ENCODE measurements at regions not wholly inside any gene's neighbourhood (a gene's known extent, or its start where the extent isn't known, plus 50 kb on each side); places are given as distances from the start of the nearest gene placed in this dataset.
"Not testable (repeated sequence)": the region's sequence is repeated elsewhere in the genome, so short reads cannot be mapped to it uniquely, and the experiment has no call there.

GRCh38 chr2:203631068-203631757 lies 75.2 kb upstream of the CD28 start:
- no peak for DNase-seq

DNA sequence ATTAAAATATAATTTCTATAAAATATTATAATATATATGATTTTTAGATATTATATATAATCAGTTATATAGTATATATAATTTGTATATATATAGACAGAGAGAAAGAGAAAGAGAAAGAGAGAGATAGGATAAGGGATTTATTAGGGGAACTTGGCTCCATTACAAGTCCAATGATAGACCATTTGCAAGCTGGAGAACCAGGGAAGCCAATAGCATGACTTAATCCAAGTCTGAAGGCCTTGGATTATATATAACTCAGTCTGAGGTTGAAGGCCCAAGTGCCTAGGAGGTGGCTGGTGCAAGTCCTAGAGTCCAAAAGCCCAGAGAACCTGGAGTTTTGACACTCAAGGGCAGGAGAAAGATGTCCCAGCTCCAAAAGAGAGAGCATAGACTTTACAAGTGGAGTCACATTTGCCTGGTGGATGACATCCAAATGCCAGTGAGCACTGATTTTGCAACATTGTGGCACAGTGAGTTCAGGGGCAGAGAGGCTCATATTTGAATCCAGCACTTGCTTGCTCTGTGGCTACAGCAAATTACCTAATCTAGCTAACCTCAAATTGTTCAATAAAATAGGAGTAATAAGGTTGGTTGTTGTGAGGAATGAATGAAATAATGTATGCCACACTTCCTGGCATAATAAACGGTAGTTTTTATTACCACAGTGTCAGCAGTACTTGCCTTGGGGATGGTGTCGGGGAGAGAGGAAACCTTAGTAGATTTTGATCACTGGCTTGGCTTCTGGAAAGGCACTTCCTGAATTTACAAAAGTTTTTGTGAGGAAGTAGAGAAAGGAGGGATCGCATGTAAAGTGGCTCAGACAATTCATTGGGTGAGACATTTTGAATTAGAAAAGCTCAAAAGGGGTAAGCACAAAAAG lies 69.6 kb upstream of the CD28 start:
- no peak for DNase-seq

- no peak for DNase-seq
Observed at GRCh38 chr2:203637471-203638167, 68.8 kb upstream of the CD28 start.

- DNase-seq: not testable (repeated sequence)
Observed at GRCh38 chr2:203641865-203642264, 64.6 kb upstream of the CD28 start.

- not testable (repeated sequence) for DNase-seq
Observed at GRCh38 chr2:203642841-203643240, 63.6 kb upstream of the CD28 start.

DNA sequence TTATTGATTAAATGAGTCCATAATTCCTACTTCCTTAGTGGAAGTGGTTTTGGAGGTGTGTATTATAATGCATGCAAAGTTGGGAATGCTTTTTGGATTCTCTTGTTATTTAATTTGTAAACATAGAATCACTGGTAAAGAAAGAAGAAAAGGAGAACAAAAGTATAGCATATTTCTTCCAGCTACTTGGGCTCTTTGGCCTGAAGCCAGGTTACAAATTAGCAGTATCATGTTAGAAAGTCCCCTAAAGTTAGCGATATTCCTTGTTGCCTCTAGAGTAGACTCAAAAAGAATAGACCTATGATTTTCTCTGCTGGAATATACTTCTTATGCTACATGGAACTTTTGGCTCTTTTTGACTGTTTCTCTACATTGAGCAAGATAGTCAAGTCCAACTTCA lies 60.6 kb upstream of the CD28 start:
- no peak for DNase-seq

- no peak for DNase-seq
Observed at GRCh38 chr2:203646266-203646864, 60.1 kb upstream of the CD28 start.

- DNase-seq: no peak
Observed at GRCh38 chr2:203646961-203647360, 59.5 kb upstream of the CD28 start.

DNA sequence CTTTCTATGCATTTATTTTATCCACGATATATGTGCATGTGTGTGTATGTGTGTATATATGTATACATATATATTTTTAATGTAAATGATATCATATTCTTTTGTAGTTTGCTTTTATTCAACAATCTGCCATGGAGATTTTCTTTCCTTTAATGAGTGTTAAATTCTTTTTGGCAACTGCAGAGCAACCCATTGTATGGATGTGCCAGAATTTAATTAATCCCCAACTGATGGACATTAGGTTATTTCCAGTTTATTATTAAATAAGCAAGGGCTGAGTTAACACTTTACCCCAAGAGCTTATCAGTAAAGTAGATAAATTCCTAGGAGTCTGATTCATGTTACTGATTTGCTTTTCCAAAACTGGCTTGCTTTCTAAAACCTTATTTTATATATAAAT lies 58.9 kb upstream of the CD28 start:
- DNase-seq: no peak

DNA sequence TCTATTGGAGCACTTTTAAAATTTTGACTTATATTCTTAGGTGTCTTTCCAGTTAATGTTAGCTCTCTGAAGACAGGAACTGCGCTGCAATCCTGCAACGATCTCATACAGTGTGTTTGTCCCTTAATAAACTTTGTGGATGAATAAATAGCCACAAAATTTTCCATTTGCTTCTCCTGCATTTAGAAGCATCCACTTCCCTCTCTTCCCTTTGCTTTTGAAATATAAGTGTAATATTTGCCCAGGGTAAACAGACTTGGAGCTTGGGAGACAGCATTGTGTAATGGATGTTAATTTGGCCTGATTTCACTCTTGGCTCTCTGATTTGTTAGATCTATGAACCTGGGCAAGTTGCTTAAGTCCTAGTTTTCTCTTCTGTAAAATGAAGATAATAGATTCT lies 58.2 kb upstream of the CD28 start:
- no peak for DNase-seq

GRCh38 chr2:203649176-203649814 lies 57.1 kb upstream of the CD28 start:
- no peak for DNase-seq

DNA sequence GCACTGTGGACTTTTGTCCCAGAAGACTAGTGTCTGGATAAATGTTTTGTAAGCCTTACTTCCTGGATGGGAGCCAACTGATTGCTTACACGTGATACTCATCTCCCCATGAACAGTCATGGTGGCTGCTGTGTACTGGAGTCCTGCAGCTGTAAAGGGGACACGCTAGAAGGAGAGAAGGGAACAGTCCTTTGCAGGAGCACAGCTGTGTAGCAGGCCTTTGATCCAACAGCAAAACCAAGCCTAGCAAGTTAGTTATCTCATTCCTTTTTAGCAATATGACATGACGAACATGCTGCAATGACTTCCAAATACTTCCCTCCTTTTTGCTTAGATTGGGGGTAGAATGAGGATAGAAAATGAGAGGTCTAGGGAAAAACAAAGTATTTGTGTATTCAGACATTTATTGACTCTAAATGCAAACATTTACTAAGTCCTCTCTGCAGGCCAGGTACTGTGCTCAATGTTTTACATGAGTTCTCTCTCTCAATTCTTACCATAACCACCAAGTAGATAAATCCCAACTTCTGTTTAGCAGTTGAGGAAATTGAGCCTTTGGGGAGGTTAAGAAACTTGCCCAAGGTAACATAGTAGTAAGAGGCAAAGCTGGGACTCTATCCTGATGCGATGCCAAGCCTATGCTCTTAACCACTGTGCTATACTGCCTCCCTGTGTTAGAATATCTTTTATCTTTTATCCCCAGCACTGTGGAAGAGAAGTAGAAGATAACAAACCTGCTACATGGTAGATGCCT lies 55.4 kb upstream of the CD28 start:
- peak; percentile 61 for DNase-seq

DNA sequence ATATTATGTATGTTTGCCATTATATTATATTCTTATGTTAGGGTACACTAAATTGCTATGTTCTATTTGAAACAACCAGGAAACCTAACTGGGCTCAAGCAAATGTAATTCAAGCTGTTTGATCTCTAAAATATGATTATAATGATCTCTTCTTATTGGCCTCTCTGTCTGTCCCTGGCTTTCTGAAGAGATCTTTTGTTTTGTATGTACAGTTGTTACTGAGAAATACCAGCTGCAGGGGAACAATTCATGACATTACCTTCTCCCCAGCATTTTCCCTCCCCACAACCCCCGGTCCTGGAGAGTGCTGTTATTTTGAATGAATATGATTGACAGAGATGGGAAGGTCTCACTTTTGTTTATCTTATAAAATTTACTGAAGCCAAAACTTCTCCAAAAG lies 54.8 kb upstream of the CD28 start:
- DNase-seq: no peak

DNA sequence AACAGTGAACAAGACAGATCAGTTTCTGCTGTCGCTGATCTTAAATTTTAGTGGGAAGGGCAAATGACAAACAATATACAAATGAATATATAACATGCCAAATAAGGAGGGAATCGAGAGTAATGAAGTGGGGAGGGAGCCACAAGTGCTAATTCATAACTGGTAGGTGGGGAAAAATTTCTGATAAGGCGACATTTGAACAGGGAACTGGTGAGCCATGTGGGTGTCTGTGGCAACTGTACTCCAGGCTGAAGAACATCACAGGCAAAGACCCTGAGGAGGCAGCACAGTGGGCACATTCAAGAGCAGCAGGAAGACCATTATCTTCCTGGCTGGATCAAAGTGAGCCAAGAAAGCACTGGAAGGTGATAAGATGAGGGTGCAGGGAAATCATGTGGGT lies 51.6 kb upstream of the CD28 start:
- no peak for DNase-seq

GRCh38 chr2:203656522-203657287 lies 49.7 kb upstream of the CD28 start:
- peak; percentile 55 for DNase-seq

All from fibroblast of skin of right biceps (primary cell).